HG03108 (cell line): ENCODE measurements at regions not wholly inside any gene's neighbourhood (a gene's known extent, or its start where the extent isn't known, plus 50 kb on each side); places are given as distances from the start of the nearest gene placed in this dataset.

ENCODE experiments used
- ATAC-seq: cut with Tn5 transposase; IDR thresholded peaks from one replicate; pipeline ENCODE4 v1.9.1; 2021; ENCODE audit warnings: moderate library complexity; ENCODE audit not compliant: unreplicated experiment

- ATAC-seq, result no peak
Measured at GRCh38 chr10:107914450-107915214, 750.1 kb upstream of the SORCS1 start.

GRCh38 chr10:107913317-107914294 is 749.1 kb upstream of the SORCS1 start:
- no peak for ATAC-seq

- no peak for ATAC-seq
Measured at GRCh38 chr10:107901076-107901475, 736.6 kb upstream of the SORCS1 start.

- no peak for ATAC-seq
Measured at GRCh38 chr10:107900131-107900530, 735.6 kb upstream of the SORCS1 start.

GRCh38 chr10:107899502-107900062 is 735.1 kb upstream of the SORCS1 start:
- no peak for ATAC-seq

GRCh38 chr10:107899075-107899474 is 734.6 kb upstream of the SORCS1 start:
- no peak for ATAC-seq

GRCh38 chr10:107898392-107898791 is 733.9 kb upstream of the SORCS1 start:
- no peak for ATAC-seq

- ATAC-seq, result no peak
Measured at GRCh38 chr10:107894516-107894915, 730.0 kb upstream of the SORCS1 start.

- ATAC-seq, result no peak
Measured at GRCh38 chr10:107889105-107889504, 724.6 kb upstream of the SORCS1 start.

- no peak for ATAC-seq
Measured at GRCh38 chr10:107880185-107880584, 715.7 kb upstream of the SORCS1 start.

- no peak for ATAC-seq
Measured at GRCh38 chr10:107873007-107873406, 708.5 kb upstream of the SORCS1 start.

- no peak for ATAC-seq
Measured at GRCh38 chr10:107865691-107866090, 701.2 kb upstream of the SORCS1 start.

- no peak for ATAC-seq
Measured at GRCh38 chr10:107859065-107859464, 694.6 kb upstream of the SORCS1 start.

- ATAC-seq, result no peak
Measured at GRCh38 chr10:107856047-107856315, 691.5 kb upstream of the SORCS1 start.

GRCh38 chr10:107855301-107856046 is 691.0 kb upstream of the SORCS1 start:
- no peak for ATAC-seq

- ATAC-seq, result no peak
Measured at GRCh38 chr10:107848726-107849360, 684.3 kb upstream of the SORCS1 start.

GRCh38 chr10:107847620-107848019 is 683.1 kb upstream of the SORCS1 start:
- no peak for ATAC-seq

GRCh38 chr10:107834706-107835105 is 670.2 kb upstream of the SORCS1 start:
- no peak for ATAC-seq

- no peak for ATAC-seq
Measured at GRCh38 chr10:107831772-107832171, 667.3 kb upstream of the SORCS1 start.

GRCh38 chr10:107829161-107829560 is 664.7 kb upstream of the SORCS1 start:
- ATAC-seq, result no peak

- no peak for ATAC-seq
Measured at GRCh38 chr10:107826171-107826570, 661.7 kb upstream of the SORCS1 start.
